Type B pancreatic cell (in vitro differentiated cells): ENCODE measurements at regions not wholly inside any gene's neighbourhood (a gene's known extent, or its start where the extent isn't known, plus 50 kb on each side); places are given as distances from the start of the nearest gene placed in this dataset.

Experiments
- DNase-seq: peaks from one replicate; pipeline ENCODE4 v3.0.0; 2021; ENCODE audit warnings: mixed read lengths; ENCODE audit not compliant: unreplicated experiment; ENCODE audit errors: extremely low spot score
- H3K27ac Mint-ChIP-seq: 2 replicates; pipeline ENCODE4 v1.8.0; 2021; ENCODE audit warnings: mild to moderate bottlenecking, mixed read lengths
- H3K27me3 Mint-ChIP-seq: 2 replicates; pipeline ENCODE4 v1.8.0; 2021; ENCODE audit warnings: mixed read lengths
- H3K36me3 Mint-ChIP-seq: 2 replicates; pipeline ENCODE4 v1.8.0; 2021; ENCODE audit warnings: mixed read lengths
- H3K4me1 Mint-ChIP-seq: one replicate; pipeline ENCODE4 v1.8.0; 2021; ENCODE audit warnings: mixed read lengths; ENCODE audit not compliant: unreplicated experiment
- H3K4me3 Mint-ChIP-seq: 2 replicates; pipeline ENCODE4 v1.8.0; 2021; ENCODE audit warnings: mild to moderate bottlenecking, mixed read lengths
- H3K9me3 Mint-ChIP-seq: 2 replicates; pipeline ENCODE4 v1.8.0; 2021; ENCODE audit warnings: mixed read lengths
- CTCF ChIP-seq: fragments of 200-600 bp; sonication (generic); conservative IDR thresholded peaks from 2 replicates; pipeline ENCODE4 v1.5.0; 2021; ENCODE audit warnings: antibody characterized with exemption, mild to moderate bottlenecking

GRCh38 chr20:7714549-7714948, 225.7 kb downstream of the HAO1 start:
- no peak for TF ChIP-seq CTCF
- Mint-ChIP-seq H3K9me3 (no peaks in the 10 kb centered on the region), H3K27me3 (no peaks in the 10 kb centered on the region), H3K4me3 (no peak overlapping the region), H3K36me3 (no peaks in the 10 kb centered on the region), H3K27ac (no peak overlapping the region), H3K4me1 (no peaks in the 10 kb centered on the region)
- no peak for DNase-seq

- no peak for TF ChIP-seq CTCF
- no peak overlapping the region for H3K27ac Mint-ChIP-seq
- H3K27me3 Mint-ChIP-seq = no peaks in the 10 kb centered on the region
- DNase-seq = no peak
- no peaks in the 10 kb centered on the region for H3K9me3 Mint-ChIP-seq
- no peaks in the 10 kb centered on the region for H3K36me3 Mint-ChIP-seq
- no peak overlapping the region for H3K4me3 Mint-ChIP-seq
- H3K4me1 Mint-ChIP-seq = no peaks in the 10 kb centered on the region
Observed at GRCh38 chr20:7716286-7716972, 223.8 kb downstream of the HAO1 start.

GRCh38 chr20:7722564-7722963, 217.7 kb downstream of the HAO1 start:
- H3K27ac Mint-ChIP-seq = no peak overlapping the region
- TF ChIP-seq CTCF = no peak
- DNase-seq = no peak
- no peak overlapping the region for H3K4me3 Mint-ChIP-seq
- H3K27me3 Mint-ChIP-seq = no peaks in the 10 kb centered on the region
- H3K36me3 Mint-ChIP-seq = no peaks in the 10 kb centered on the region
- H3K4me1 Mint-ChIP-seq = no peaks in the 10 kb centered on the region
- no peaks in the 10 kb centered on the region for H3K9me3 Mint-ChIP-seq

- no peak for DNase-seq
- H3K27me3 Mint-ChIP-seq = no peaks in the 10 kb centered on the region
- H3K9me3 Mint-ChIP-seq = no peaks in the 10 kb centered on the region
- no peaks in the 10 kb centered on the region for H3K36me3 Mint-ChIP-seq
- no peaks in the 10 kb centered on the region for H3K4me1 Mint-ChIP-seq
- H3K4me3 Mint-ChIP-seq = no peak overlapping the region
- no peak for TF ChIP-seq CTCF
- H3K27ac Mint-ChIP-seq = no peak overlapping the region
Observed at GRCh38 chr20:7723284-7723683, 217.0 kb downstream of the HAO1 start.

- H3K9me3 Mint-ChIP-seq = no peaks in the 10 kb centered on the region
- no peak for TF ChIP-seq CTCF
- H3K27ac Mint-ChIP-seq = no peak overlapping the region
- H3K4me1 Mint-ChIP-seq = no peaks in the 10 kb centered on the region
- no peaks in the 10 kb centered on the region for H3K36me3 Mint-ChIP-seq
- no peak overlapping the region for H3K4me3 Mint-ChIP-seq
- no peak for DNase-seq
- no peaks in the 10 kb centered on the region for H3K27me3 Mint-ChIP-seq
Observed at GRCh38 chr20:7728338-7728737, 211.9 kb downstream of the HAO1 start.

- H3K27me3 Mint-ChIP-seq = no peaks in the 10 kb centered on the region
- no peak overlapping the region for H3K27ac Mint-ChIP-seq
- no peaks in the 10 kb centered on the region for H3K9me3 Mint-ChIP-seq
- DNase-seq = no peak
- no peak for TF ChIP-seq CTCF
- H3K36me3 Mint-ChIP-seq = no peaks in the 10 kb centered on the region
- no peaks in the 10 kb centered on the region for H3K4me1 Mint-ChIP-seq
- H3K4me3 Mint-ChIP-seq = no peak overlapping the region
Observed at GRCh38 chr20:7734216-7734615, 206.0 kb downstream of the HAO1 start.
